Choroid plexus epithelial cell (primary cell): ENCODE measurements at regions not wholly inside any gene's neighbourhood (a gene's known extent, or its start where the extent isn't known, plus 50 kb on each side); places are given as distances from the start of the nearest gene placed in this dataset.

ENCODE experiments used
- DNase-seq: peaks from one replicate; pipeline ENCODE4 v3.0.0-alpha.2; 2010; ENCODE audit warnings: low read depth
- H3K4me3 ChIP-seq: 2 replicates; pipeline ENCODE4 v1.5.1; 2011; ENCODE audit warnings: low read depth, mild to moderate bottlenecking, control low read depth, low read length, moderate library complexity
- CTCF ChIP-seq: conservative IDR thresholded peaks from 2 replicates; pipeline ENCODE4 v1.5.1; 2011; ENCODE audit warnings: low read depth, mild to moderate bottlenecking, control low read depth, inconsistent platforms, low read length, moderate library complexity

GRCh38 chr2:84026818-84027217 lies 432.3 kb downstream of the SUCLG1 start:
- DNase-seq, result no peak
- no peak overlapping the region for H3K4me3 ChIP-seq
- TF ChIP-seq CTCF, result no peak

GRCh38 chr2:84022810-84023431 lies 436.2 kb downstream of the SUCLG1 start:
- H3K4me3 ChIP-seq, result no peak overlapping the region
- DNase-seq, result peak; percentile 39
- peak; percentile 47 for TF ChIP-seq CTCF

GRCh38 chr2:84017010-84017409 lies 442.1 kb downstream of the SUCLG1 start:
- no peak overlapping the region for H3K4me3 ChIP-seq
- DNase-seq, result no peak
- TF ChIP-seq CTCF, result no peak

GRCh38 chr2:84016183-84016582 lies 442.9 kb downstream of the SUCLG1 start:
- no peak for TF ChIP-seq CTCF
- no peak overlapping the region for H3K4me3 ChIP-seq
- DNase-seq, result no peak

GRCh38 chr2:83997889-83998288 lies 461.2 kb downstream of the SUCLG1 start:
- no peak for DNase-seq
- TF ChIP-seq CTCF, result no peak

GRCh38 chr2:83994633-83995179 lies 464.4 kb downstream of the SUCLG1 start:
- no peak for DNase-seq
- H3K4me3 ChIP-seq, result no peak overlapping the region
- no peak for TF ChIP-seq CTCF

More at GRCh38 chr2:83997889-83998288, 461.2 kb downstream of the SUCLG1 start:
- H3K4me3 ChIP-seq, result no peak overlapping the region
